Skin of body (tissue), 1 donor: ENCODE measurements at regions not wholly inside any gene's neighbourhood (a gene's known extent, or its start where the extent isn't known, plus 50 kb on each side); places are given as distances from the start of the nearest gene placed in this dataset.

Experiments used
- DNase-seq: peaks from one replicate; lab custom pipeline; 2025; lab: John Stamatoyannopoulos, UW

DNA sequence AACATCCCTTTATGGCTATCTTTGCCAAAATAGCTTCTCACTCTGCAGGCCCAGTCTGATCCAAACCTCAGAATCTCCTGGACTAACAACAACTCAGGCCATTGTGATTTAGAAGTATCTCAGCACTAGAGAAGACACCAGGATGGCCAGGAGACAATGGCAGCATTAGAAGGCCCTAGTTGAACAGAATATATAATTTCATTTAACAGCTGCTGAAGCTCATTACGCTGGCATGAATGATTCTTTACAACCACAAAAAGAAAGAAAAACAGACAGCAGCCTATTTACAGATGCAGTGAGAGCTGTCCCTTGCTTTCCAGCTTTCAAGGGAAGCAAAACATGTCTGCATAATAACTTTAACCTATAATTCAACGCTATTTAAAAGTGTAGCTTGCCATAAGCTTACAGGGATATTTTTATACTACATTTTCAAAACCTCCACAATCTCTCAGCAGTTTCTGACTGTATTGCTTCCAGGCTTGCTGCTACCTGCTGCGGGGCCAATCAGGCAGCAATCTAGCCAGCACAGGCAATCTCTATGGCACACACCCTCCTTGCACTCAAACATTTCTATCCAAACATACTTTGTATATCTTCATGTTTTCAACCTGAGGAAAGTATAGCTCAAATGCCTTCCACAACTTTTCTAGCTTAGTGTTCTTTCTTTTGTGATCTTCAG lies 107.3 kb downstream of the OGFRL1 start:
- no peak for DNase-seq

DNA sequence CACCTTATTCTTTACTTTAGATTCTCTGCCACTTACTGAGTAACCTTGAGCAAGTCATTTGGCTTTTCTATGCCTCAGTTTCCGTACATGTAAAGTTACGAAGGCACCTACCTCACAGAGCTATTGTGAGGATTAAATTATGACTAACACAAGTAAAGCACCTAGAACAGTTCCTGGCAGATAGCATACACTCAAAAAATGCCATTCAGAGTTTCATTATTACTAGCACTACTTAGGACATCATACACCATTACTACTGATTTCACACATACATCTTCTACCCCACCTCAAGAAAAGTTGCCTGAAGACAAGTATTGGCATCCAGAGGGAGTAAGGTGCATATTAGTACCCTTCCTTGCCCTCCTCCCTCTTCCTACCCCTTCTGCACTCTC lies 107.8 kb downstream of the OGFRL1 start:
- DNase-seq = no peak

DNA sequence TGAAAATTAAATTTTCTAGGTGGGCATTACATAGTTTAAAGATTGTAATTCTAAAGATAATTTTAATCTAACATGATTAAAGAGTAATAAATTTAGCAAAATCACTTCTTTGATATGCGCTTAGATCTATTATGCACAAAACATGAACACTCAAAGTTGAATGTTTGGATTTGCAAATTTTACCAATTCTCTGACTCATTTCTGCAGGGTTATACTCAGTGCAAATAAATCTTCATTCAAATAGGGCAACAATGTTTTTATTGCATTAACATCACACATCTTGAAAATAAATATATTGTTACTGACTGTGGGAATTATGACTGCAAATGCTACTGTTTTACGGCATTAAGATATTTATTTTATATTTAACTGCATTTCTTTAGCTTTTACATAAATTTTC lies 110.7 kb downstream of the OGFRL1 start:
- DNase-seq = no peak

DNA sequence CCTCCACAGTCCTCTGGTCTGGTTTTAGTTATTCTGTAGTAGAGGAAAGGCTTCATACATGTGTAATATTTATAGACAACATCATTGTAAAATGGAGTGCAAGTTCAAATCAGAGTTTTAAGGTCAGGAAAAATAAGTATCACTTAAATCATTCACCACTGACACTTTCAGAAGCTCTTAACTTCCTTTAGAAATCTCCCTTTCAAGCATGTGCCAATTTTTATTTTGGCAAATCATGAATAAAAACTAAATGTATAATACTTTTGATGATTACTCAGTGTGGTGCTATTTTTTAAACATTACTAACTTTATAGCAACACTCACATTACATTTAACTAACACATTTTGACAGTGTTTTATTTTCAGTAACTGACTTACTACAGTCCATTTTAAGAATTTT lies 112.2 kb downstream of the OGFRL1 start:
- DNase-seq = no peak

DNA sequence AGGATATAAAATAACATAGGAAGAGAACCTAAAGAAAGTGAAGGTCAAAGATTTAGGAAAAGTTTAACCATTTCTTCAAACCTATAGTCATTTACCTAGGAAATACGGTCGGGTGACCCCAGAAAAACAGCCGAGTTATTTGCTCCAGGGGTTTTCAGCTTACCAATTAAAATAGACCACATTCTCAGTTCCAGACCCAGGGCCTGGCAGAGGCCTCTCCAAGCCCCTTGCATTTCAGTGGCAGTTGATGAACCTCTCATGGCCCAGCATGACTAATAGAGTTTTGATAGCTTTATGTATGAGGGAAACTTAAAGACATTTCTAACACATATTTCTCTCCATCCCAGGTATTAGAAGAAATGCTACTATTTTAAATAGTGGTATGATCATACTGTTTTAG lies 113.5 kb downstream of the OGFRL1 start:
- DNase-seq = no peak

DNA sequence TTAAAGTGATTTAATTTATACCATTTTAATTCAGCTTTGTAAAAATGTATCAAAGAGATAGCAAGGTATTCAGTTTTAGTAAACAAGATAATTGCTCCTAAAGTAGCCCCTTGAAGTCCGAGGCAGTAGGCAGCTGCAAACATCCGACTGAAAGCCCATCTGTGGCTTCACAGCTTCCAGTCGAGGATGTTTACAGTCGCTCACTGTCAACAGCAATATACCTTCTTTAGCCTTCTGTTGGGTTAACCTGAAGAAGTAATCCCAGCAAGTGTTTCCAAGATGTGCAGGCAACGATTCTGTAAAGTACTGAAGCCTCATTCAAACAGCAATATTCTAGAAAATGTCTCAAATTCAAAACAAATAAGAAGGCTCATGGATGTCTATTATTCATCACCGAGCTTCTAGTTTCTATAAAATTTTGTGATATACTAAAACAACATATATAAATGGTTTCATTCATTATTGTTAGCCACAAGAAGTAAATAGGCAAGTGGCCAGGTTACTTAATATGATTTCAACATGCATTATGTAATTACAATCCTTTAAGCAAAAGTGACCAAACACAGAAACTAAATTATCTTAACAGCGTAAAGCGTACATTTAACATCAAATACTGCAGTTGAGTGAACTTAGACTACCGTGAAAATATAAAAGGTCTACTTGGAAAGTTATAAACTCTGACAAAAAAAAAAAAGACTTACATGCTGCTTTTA lies 115.0 kb downstream of the OGFRL1 start:
- no peak for DNase-seq

DNA sequence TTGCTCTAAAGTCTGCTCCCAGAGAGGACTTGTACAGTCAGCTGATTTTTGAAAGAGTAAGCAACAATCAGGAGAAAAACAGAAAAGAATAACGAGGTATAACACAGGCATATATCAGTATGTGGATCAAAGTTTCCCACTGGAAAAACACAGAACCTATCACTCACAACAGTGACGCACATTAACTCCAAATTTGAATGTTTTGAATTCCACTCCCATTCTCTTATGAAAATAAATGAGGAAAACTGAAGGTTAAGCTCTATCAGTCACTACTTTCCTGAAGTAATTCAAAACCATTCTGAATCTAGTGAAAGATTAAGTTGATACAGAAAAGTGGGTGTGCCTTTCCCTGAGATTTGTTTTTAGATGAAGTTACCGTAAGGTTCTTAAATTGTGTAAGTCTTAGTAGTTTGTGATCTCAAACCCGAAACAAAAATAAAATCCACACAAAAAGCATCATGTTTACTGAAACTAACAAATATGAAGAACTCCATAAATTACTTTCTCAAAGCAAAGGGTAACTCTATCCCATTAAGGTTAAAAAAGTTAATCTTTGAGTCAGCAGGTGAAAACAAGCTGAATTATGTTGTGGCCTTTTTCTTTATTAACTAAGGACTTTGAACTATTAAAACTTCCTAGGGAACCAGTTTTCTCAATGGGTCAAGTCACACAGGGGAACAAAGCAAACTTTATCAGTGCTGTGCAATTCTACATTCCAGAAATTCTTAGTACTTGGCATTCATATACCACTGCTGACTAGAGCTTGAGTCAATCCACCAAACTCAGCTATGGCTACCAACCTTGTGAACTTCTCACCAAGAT lies 115.7 kb downstream of the OGFRL1 start:
- no peak for DNase-seq

DNA sequence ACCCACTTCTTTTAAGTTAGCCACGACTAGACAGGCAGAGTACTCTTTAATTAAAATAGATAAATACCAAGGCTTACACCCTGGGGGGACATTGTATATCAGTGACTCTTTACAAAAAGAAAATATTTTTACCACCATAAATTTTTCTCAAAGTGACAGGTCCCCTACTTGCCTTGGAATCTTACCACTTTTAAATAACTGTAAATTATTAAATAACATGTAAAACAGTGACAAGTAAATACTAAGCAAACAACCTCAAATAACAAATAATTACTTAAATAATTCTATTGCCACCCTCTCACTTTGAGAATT lies 116.3 kb downstream of the OGFRL1 start:
- no peak for DNase-seq

DNA sequence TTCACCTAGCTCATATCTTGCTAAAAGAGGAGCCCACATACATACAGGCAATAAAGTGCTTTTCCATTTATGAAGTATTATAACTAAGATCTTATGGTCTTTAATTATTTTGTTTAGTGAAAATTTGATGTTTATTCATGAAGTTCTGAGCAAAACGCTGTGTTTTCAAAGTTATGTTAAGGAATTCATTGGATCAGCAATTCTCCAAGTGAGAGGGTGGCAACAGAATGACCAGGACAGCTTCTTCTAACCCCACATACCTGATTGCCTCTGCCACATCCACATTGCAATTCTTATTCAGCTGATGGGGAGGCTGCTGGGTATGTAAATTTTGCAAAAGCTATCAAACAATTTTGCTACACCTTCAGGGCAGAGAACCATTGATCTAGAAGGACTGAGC lies 116.8 kb downstream of the OGFRL1 start:
- DNase-seq = no peak

DNA sequence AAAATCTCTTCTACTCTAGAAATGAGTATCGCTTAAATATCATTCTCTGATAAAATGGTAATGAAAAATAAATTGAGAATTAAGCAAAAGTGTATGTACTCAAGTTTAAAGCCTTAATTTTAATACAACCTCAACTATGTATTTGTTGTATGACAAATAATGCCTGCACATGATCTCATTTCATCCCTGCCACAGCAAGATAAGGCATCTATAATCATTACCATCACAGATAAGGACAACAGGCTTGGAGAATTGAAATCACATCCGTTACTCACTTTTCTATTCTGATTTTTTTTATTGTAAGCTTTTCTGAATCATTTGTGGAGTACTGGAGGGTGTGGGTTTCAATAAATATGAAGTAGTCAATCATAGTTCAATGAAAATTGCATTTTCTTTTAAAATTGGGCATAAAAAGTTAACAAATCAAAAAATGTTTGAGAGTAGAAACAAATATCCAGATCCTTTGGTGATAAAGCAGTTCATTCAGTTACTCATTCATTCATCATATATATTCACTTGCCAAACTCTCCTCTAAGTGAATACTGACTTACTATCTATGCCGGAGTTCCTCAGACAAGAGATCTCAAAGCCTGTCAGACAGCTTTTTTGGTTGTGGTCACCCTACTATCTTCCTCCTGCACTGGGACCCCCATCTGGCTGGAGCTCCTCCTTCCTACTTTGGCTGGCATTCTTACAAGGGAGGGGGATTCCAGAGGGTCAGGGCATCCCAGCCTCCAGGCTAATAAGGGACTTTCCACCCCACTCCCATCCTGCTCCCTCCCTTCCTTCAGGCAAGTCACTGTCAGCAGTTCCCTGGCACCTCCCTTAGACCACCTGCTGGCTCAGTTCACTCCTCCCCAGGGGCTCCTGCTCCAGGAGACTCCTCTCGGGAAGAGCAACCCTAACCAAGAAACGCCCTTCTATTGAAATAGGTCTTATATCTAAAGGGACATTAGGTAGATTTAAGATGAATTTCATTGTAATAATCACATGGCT lies 118.6 kb downstream of the OGFRL1 start:
- DNase-seq = no peak

DNA sequence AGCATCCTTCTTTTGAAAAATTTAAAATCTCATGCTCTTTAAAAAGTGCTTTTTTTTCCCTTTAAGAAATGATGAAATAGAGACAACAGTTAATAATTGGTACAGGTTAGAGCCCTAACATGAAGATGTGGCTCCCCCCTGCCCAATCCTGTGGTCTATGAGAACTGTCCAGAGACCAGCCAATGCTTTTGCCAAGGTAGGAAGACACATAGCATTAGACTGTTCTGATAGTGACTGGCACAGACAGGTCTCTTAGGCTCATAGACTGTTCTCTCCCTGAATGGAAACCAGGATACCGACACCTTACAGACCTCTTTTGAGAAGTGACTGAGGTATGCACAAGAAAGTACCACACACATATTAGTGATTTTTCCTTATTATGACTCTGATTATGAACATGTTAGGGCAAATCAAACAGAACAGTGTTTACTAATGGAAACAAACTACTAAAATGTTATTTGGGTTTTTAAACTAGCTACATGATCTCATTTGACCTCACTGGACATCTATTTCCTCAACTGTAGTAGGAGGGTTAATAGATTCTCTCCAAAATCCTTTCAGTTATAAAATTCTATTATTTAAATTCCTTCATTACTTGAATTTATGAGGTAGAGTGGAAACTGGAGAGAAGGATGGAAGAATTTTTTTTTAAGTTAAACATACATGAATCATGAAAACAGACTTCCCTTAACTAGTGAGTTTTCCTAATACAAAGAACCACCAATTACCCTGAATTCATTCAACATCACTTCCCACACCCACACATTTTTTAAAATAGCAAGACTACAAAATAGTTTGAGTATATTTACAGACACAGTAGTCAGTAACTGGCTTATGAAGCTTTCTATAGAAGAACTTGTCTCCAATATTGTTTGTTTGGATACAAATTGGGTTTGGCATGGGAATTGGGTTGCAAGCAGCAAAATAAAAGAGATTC lies 120.4 kb downstream of the OGFRL1 start:
- no peak for DNase-seq

DNA sequence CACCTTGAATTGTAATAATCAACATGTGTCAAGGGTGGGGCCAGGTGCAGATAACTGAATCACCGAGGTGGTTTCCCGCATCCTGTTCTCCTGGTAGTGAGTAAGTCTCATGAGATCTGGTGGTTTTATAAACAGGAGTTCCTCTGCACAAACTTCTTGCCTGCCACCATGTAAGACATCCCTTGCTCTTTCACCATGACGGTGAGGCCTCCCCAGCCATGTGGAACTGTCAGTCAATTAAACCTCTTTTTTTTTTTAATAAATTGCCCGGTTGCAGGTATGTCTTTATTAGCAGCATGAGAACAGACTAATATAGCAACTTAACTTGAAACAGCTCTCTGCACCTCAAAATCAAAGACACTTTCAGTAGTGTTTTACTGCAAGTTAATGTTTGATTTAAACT lies 121.6 kb downstream of the OGFRL1 start:
- DNase-seq = no peak

DNA sequence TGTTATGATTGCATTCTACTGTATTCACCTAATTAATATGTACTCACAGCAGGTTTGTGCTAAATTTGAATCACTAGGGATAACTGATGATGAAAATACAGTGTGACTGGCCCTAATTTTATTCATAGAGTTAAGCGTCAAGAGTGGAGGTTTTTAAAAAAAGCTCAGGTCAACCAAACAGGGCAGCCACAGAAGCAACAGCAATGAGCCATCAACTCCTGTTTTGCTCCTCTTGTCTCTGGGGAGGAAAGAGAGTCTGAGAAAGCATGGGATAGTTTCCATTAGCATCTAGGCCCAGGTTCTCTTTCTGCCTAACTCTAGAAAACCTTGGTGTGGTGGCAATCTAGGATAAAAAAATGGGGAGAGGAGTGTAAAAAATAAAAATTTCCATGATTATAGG lies 122.1 kb downstream of the OGFRL1 start:
- no peak for DNase-seq

DNA sequence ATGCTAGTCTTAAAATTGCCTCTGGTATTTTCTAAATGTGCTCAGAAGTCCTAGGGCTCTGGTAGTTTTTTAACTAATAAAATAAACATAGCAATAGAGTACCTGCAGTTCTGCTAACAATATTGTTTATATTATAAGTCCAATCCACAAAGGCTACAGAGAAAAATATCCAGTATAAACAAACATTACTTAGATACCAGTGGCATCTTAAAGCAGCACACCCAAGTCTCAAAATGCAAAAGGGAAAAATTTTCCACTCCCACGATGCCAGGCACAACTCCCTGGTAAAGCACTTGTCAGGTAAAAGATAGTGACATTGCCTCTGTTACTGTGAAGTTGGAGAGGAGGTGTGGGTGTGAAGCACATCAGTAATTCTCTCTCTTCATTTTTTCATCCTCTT lies 123.3 kb downstream of the OGFRL1 start:
- DNase-seq = no peak

DNA sequence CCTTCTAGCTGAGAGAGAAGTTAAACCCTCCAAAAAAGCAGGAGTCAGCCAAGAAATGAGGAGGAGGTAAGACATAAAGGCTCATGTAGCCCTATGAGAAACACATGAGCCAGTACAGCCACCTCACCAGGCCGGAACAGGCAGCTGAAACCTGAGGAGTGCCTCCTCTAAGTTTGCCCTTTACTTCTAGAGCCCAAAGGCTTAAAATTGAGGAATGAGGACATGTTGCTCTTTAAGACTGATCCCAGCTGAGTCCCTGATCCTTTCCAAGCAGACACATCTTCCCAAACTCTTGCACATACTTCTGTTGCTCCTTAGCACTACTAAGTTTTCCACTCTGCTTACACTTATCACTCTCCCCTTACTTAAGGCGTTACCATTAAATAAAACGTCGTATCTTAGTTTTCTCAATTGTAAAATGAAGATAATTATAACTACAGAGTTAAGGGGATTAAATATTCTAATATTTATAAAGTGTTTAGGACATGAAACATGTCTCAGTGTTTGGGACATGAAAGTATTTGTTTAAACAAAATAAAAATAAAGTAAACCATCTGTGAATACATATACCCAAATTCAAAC lies 124.0 kb downstream of the OGFRL1 start:
- no peak for DNase-seq

DNA sequence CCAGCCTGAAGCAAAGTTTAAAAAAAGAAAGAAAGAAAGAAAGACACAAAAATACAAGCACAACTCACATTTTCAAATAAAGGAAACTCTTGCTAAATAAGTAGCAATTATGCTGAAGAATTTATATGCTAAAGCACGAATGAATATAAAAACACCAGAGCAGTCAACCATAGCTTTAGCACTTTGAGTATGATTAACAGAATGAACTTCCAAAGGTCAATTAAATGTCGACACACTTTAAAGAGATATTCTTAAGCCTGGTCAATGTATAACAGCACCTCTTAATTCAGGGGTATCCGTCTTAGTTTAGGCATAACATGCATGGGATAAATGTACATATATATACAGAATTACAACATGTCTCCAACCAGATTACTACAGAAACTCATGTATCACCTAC lies 125.9 kb downstream of the OGFRL1 start:
- DNase-seq = no peak

DNA sequence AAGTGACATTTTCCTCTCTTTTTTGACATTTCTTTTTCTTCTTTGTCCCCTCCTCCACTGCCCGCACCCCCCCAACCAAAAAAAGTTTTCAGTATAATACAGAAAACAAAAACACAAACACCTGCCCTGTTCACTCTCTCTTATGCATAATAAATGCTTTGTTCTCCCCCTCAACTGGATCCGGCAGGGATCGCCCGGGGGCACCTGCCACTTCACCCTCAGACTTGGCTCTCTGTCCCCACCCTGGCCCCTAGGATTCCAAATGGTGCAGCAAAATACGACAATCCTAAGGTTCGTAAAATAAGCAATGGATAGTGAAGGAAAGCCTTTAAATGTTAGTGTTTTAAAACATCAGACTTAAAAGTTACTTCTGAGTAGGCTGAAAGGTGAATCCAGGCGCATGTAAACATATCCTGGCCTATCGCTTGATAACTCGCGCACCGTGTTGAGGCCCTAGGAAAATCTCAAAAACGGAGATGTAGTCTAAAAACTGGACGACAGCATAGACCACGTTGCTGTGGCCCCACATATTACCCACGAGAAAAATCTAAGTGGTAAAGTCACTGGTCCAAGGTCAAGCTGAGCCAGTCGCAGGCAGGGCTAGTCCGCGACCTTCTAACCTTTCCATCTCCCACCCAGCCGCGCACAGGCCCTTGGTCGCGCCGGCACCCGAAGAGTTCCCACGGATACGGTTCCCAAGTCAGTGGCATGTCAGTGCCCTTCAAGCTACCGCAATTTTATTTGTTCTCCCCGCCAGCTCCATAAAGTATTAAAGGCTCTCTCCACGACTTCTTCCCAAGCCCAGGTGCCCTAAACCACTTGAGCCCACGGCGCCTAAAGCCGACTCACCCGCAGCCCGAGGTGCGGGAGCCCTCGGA lies 130.8 kb downstream of the OGFRL1 start:
- DNase-seq = no peak

DNA sequence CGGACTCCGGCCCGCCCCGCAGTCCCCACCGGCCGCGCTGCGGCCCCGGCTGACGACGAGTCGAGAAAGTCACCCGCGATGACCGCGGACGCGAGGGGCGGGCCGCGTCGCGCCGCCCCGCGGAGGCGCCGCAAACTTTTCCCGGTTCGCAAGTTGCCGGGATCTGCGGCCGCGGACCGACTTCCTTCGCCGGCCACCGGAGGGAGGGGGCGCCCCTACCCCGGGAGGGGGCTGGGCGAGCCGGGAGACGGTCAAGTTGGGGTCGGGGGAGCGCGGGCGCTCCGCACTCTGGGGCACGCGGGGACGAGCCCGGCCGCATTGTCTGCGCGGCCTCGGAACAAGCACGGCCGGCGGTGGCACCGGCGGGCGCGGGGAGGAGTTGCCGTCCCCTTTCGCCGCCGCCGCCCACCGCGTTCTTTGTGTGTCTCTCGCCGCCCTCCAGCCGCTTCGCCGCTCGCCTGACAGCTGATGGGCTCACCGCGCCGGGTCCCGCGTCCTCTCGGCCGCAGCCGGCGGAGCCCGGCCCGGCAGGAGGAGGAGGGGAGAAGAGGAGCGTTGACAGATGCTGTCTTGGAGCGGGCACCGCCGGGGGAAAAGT lies 131.6 kb downstream of the OGFRL1 start:
- peak; percentile 12 for DNase-seq
